Uterus (tissue), 3 donors: ENCODE measurements at regions not wholly inside any gene's neighbourhood (a gene's known extent, or its start where the extent isn't known, plus 50 kb on each side); places are given as distances from the start of the nearest gene placed in this dataset.

Source experiments
- DNase-seq, 2 donors: peaks; one replicate each; pipeline ENCODE4 v3.0.0-alpha.2; 2019 to 2020
- H3K27ac ChIP-seq, 2 donors: fragments of 200-600 bp; sonication (generic); 1 replicate in 1 of 2; 2 replicates in 1 of 2; pipeline ENCODE4 v1.5.1; 2016 to 2018
- H3K27me3 ChIP-seq, 2 donors: fragments of 200-600 bp; sonication (generic); one replicate each; pipeline ENCODE4 v1.5.1; 2018 to 2019; ENCODE audit warnings: control low read depth in 1 of 2
- H3K36me3 ChIP-seq, 2 donors: fragments of 200-600 bp; sonication (generic); one replicate each; pipeline ENCODE4 v1.5.1; 2019; ENCODE audit warnings: control low read depth in 1 of 2
- H3K4me1 ChIP-seq, 2 donors: fragments of 200-600 bp; sonication (generic); one replicate each; pipeline ENCODE4 v1.5.1; 2018 to 2019; ENCODE audit warnings: control low read depth in 1 of 2
- H3K4me3 ChIP-seq, 2 donors: fragments of 200-600 bp; sonication (generic); 1 replicate in 1 of 2; 2 replicates in 1 of 2; pipeline ENCODE4 v1.5.1; 2018 to 2019; ENCODE audit warnings: mild to moderate bottlenecking in 1 of 2
- H3K9me3 ChIP-seq, 2 donors: fragments of 200-600 bp; sonication (generic); one replicate each; pipeline ENCODE4 v1.5.1; 2019; ENCODE audit warnings: control low read depth in 1 of 2
- POLR2A ChIP-seq, 2 donors: fragments of 450-650 bp; IDR thresholded peaks; one replicate each; pipeline ENCODE4 v1.6.1; 2016; ENCODE audit warnings: antibody characterized with exemption in 2 of 2, mild to moderate bottlenecking in 1 of 2, moderate library complexity in 1 of 2
- intact Hi-C: fragments of 100-400 bp; cut with DNase I; formaldehyde crosslinking; loops from one replicate; pipeline ENCODE4 v1.15.1; 2023; ENCODE audit warnings: low total_unique reads
- TF ChIP-seq, protein P1 (sequence below), 4 experiments: fragments of 200-600 bp in 2 of 4; fragments of 450-650 bp in 2 of 4; sonication (generic) in 2 of 4; IDR thresholded peaks; one replicate each; pipeline ENCODE4 v1.5.1; 2016 to 2019; ENCODE audit warnings: antibody characterized with exemption in 4 of 4, mild to moderate bottlenecking in 2 of 4, moderate library complexity in 1 of 4
- donor health status: DM: yes; HTN: yes; CAD: no.

DNA sequence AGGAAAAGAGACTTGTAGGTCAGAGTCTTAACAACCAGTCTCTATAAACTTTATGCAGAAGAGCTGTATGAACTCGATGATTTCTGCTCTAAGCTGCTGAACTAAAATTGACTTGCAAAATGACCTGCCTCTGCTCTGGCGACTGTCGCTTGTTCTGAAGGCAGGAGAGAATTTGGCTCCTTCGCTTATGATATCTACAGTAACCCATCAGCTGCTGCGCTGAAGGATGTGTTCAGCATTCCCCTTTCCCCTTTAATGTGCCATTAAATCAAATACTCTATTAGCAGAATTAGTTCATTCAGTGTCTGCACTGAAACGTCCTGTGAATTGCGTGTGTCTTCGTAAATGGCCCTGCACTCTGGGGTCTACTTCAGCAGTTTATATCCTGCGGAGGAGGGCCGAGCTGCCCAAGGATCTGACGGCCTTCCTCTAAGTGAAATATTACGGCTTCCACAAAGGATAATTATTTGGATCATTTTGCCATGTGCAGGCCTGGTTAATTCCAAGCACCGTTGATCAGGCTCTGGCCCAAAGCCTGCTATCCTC lies 254.9 kb downstream of the SNX10 start:
- H3K36me3 ChIP-seq = no peaks in the 10 kb centered on the region
- intact Hi-C loops = no loop called here
- no peaks in the 10 kb centered on the region for H3K27me3 ChIP-seq
- TF ChIP-seq, protein P1, sequence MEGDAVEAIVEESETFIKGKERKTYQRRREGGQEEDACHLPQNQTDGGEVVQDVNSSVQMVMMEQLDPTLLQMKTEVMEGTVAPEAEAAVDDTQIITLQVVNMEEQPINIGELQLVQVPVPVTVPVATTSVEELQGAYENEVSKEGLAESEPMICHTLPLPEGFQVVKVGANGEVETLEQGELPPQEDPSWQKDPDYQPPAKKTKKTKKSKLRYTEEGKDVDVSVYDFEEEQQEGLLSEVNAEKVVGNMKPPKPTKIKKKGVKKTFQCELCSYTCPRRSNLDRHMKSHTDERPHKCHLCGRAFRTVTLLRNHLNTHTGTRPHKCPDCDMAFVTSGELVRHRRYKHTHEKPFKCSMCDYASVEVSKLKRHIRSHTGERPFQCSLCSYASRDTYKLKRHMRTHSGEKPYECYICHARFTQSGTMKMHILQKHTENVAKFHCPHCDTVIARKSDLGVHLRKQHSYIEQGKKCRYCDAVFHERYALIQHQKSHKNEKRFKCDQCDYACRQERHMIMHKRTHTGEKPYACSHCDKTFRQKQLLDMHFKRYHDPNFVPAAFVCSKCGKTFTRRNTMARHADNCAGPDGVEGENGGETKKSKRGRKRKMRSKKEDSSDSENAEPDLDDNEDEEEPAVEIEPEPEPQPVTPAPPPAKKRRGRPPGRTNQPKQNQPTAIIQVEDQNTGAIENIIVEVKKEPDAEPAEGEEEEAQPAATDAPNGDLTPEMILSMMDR (IDR thresholded peaks at IDR 0.05) = no peak
- no peak for TF ChIP-seq POLR2A (IDR thresholded peaks at IDR 0.05)
- no peak overlapping the region for H3K27ac ChIP-seq
- H3K4me3 ChIP-seq = no peak overlapping the region
- no peak for DNase-seq
- peaks cover 0 to 3% of the 10 kb centered on the region in 2 donors for H3K9me3 ChIP-seq
- no peaks in the 10 kb centered on the region for H3K4me1 ChIP-seq

DNA sequence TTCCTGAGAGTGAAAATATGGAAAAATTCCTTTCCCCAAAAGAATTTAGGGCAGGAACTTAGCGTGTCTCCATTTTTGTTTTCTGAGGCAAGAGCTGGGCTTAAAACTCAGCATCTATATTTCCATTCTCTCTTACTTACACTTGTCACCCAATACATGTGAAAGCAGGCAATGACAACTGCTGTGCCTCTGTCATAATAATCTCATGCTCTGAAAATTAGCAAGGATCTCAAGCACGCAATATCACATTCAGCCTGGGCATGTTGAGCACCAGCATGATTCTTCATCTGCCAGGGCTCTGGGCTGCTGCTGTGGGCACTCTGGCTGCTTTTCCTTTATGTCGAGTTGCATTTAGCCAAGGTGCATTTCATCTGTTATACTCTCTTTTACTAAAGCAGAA lies 255.5 kb downstream of the SNX10 start:
- H3K4me1 ChIP-seq = no peaks in the 10 kb centered on the region
- H3K36me3 ChIP-seq = no peaks in the 10 kb centered on the region
- intact Hi-C loops = no loop called here
- TF ChIP-seq POLR2A (IDR thresholded peaks at IDR 0.05) = no peak
- TF ChIP-seq, protein P1 (IDR thresholded peaks at IDR 0.05) = no peak
- peaks cover 0 to 3% of the 10 kb centered on the region in 2 donors for H3K9me3 ChIP-seq
- no peak overlapping the region for H3K27ac ChIP-seq
- no peak for DNase-seq
- no peak overlapping the region for H3K4me3 ChIP-seq
- no peaks in the 10 kb centered on the region for H3K27me3 ChIP-seq

DNA sequence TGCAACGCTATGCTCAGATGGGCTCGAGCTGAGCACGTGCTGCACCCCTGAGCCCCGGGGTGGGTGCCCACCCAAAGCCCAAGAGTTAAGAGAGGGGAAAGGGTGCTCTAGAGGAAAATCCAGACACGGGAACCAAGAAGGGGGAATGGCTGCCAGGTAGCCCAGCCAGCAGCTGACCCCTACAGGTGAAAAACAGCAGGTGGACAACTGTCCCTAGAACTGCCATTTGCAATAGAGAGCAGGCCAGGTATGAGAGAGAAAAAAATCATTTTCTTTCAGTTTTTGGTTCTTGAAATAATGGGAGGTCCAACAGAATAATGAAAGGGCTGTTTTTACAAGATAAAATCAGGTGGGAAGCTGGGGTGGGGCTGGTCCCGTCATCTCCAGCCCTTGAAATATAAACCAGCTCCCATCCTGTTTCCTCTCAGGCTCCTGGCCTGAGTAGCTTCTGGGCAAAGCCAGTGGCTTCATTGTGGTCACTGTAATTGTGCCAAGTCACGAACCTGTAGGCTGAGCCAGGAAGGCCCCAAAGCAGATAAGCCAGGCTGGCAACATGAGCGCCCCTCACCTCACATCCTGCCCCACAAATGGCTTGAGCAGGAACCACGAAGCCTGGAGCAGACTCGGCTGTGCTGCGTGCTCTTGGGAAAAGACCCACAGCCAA lies 257.8 kb downstream of the SNX10 start:
- Histone ChIP-seq H3K27ac (peak overlapping the region in 1 of 2 donors; percentile 45), H3K27me3 (no peaks in the 10 kb centered on the region), H3K4me1 (no peaks in the 10 kb centered on the region), H3K36me3 (no peaks in the 10 kb centered on the region), H3K4me3 (no peak overlapping the region), H3K9me3 (peaks cover 0 to 3% of the 10 kb centered on the region in 2 donors)
- intact Hi-C loops = no loop called here
- peak; percentile 17 to 44 for DNase-seq
- TF ChIP-seq, protein P1 (IDR thresholded peaks at IDR 0.05) = no peak

DNA sequence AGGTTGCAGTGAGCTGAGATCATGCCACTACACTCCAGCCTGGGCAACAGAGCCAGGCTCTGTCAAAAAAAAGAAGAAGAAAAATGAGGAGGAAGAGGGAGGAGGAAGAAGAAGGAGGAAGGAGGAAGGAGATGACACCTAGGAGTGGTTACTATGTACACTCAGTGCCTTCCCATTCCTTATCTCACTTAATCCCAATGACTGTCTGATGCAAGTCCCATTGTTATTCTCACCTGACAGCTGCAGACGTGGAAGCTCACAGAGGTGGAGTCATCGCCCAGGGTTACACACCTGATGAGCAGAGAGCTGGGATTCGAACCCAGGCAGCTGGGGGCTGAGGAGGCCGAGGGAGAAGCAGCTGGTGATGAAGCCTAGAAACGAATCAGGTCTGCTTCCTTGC lies 258.8 kb downstream of the SNX10 start:
- Histone ChIP-seq H3K4me1 (no peaks in the 10 kb centered on the region), H3K36me3 (no peaks in the 10 kb centered on the region), H3K4me3 (no peak overlapping the region), H3K27ac (peak overlapping the region in 1 of 2 donors; percentile 45), H3K27me3 (no peaks in the 10 kb centered on the region), H3K9me3 (peaks cover 0 to 3% of the 10 kb centered on the region in 2 donors)
- DNase-seq = no peak
- no peak for TF ChIP-seq POLR2A (IDR thresholded peaks at IDR 0.05)
- TF ChIP-seq, protein P1 (IDR thresholded peaks at IDR 0.05) = no peak
- intact Hi-C loops = no loop called here

DNA sequence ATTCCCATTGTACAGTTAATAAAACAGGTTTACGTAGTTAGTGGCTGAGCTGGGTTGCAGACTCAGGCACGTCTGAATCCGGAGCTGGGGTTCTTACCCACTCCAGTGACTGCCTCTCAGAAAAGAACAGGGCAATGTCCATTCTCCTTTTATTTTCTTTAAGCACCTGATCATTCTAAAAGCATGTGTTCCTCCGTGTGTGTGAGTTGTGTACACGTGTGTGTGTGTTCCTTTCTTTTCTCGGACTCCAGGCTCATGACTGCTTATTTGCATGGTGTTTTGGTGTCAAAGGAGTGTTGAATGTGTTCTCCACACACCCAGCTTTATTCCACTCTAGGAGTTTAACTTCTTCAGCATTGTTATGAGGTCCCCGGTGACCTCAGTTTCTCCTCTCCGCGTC lies 260.1 kb downstream of the SNX10 start:
- Histone ChIP-seq H3K27ac (no peak overlapping the region), H3K4me3 (no peak overlapping the region), H3K36me3 (no peaks in the 10 kb centered on the region), H3K9me3 (peaks cover 0 to 3% of the 10 kb centered on the region in 2 donors), H3K4me1 (no peaks in the 10 kb centered on the region), H3K27me3 (no peaks in the 10 kb centered on the region)
- TF ChIP-seq, protein P1 (IDR thresholded peaks at IDR 0.05) = no peak
- TF ChIP-seq POLR2A (IDR thresholded peaks at IDR 0.05) = no peak
- no peak for DNase-seq
- intact Hi-C loops = no loop called here
